ENCODE measurements at regions not wholly inside any gene's neighbourhood (a gene's known extent, or its start where the extent isn't known, plus 50 kb on each side); places are given as distances from the start of the nearest gene placed in this dataset.

GRCh38 chr7:56181010-56181409 is 64.8 kb upstream of the NUPR2 start:
- TF ChIP-seq CTCF (IDR thresholded peaks at IDR 0.05), result no peak
- no peak for TF ChIP-seq RELA (CRISPR knock-in tag; IDR thresholded peaks at IDR 0.05; ENCODE audit: borderline replicate concordance)
- no peak for TF ChIP-seq JUN (CRISPR knock-in tag; IDR thresholded peaks at IDR 0.05)
- TF ChIP-seq TP53 (CRISPR knock-in tag; IDR thresholded peaks at IDR 0.05), result no peak
- no peak for TF ChIP-seq E2F5 (CRISPR knock-in tag; IDR thresholded peaks at IDR 0.05)
- no peak for TF ChIP-seq CREM (CRISPR knock-in tag; IDR thresholded peaks at IDR 0.05)
- no peak for TF ChIP-seq TCF7 (CRISPR knock-in tag; IDR thresholded peaks at IDR 0.05; ENCODE audit: low read depth)
- TF ChIP-seq SOX15 (CRISPR knock-in tag; IDR thresholded peaks at IDR 0.05), result no peak
- no peak for TF ChIP-seq ZNF219 (CRISPR knock-in tag; IDR thresholded peaks at IDR 0.05; ENCODE audit: borderline replicate concordance)
- no peak for TF ChIP-seq ZNF263 (CRISPR knock-in tag; IDR thresholded peaks at IDR 0.05; ENCODE audit: low read depth)
- TF ChIP-seq, protein P1, sequence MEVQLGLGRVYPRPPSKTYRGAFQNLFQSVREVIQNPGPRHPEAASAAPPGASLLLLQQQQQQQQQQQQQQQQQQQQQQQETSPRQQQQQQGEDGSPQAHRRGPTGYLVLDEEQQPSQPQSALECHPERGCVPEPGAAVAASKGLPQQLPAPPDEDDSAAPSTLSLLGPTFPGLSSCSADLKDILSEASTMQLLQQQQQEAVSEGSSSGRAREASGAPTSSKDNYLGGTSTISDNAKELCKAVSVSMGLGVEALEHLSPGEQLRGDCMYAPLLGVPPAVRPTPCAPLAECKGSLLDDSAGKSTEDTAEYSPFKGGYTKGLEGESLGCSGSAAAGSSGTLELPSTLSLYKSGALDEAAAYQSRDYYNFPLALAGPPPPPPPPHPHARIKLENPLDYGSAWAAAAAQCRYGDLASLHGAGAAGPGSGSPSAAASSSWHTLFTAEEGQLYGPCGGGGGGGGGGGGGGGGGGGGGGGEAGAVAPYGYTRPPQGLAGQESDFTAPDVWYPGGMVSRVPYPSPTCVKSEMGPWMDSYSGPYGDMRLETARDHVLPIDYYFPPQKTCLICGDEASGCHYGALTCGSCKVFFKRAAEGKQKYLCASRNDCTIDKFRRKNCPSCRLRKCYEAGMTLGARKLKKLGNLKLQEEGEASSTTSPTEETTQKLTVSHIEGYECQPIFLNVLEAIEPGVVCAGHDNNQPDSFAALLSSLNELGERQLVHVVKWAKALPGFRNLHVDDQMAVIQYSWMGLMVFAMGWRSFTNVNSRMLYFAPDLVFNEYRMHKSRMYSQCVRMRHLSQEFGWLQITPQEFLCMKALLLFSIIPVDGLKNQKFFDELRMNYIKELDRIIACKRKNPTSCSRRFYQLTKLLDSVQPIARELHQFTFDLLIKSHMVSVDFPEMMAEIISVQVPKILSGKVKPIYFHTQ (CRISPR knock-in tag; IDR thresholded peaks at IDR 0.05), result no peak

All from WTC11 (cell line).